COLO668 (cell line): ENCODE measurements at regions not wholly inside any gene's neighbourhood (a gene's known extent, or its start where the extent isn't known, plus 50 kb on each side); places are given as distances from the start of the nearest gene placed in this dataset.
"Not testable (repeated sequence)": the region's sequence is repeated elsewhere in the genome, so short reads cannot be mapped to it uniquely, and the experiment has no call there.

Experiments
- DNase-seq: peaks from one replicate; lab custom pipeline; 2025; ENCODE audit not compliant: unreplicated experiment; lab: John Stamatoyannopoulos, UW

- no peak for DNase-seq
Observed at GRCh38 chr19:30955112-30956104, 393.8 kb downstream of the TSHZ3 start.

GRCh38 chr19:30944276-30944932, 404.8 kb downstream of the TSHZ3 start:
- DNase-seq: not testable (repeated sequence)

- DNase-seq: no peak
Observed at GRCh38 chr19:30943101-30943843, 406.0 kb downstream of the TSHZ3 start.

- no peak for DNase-seq
Observed at GRCh38 chr19:30942636-30943035, 406.6 kb downstream of the TSHZ3 start.

- DNase-seq: no peak
Observed at GRCh38 chr19:30941591-30941990, 407.6 kb downstream of the TSHZ3 start.

GRCh38 chr19:30936276-30936675, 413.0 kb downstream of the TSHZ3 start:
- DNase-seq: no peak

GRCh38 chr19:30935146-30935545, 414.1 kb downstream of the TSHZ3 start:
- no peak for DNase-seq

- DNase-seq: not testable (repeated sequence)
Observed at GRCh38 chr19:30933454-30933853, 415.8 kb downstream of the TSHZ3 start.

GRCh38 chr19:30932854-30933253, 416.4 kb downstream of the TSHZ3 start:
- no peak for DNase-seq

- DNase-seq: no peak
Observed at GRCh38 chr19:30930941-30931706, 418.1 kb downstream of the TSHZ3 start.

- no peak for DNase-seq
Observed at GRCh38 chr19:30927705-30928104, 421.5 kb downstream of the TSHZ3 start.

- no peak for DNase-seq
Observed at GRCh38 chr19:30924670-30925069, 424.6 kb downstream of the TSHZ3 start.

- DNase-seq: no peak
Observed at GRCh38 chr19:30924069-30924636, 425.1 kb downstream of the TSHZ3 start.

GRCh38 chr19:30923621-30924020, 425.6 kb downstream of the TSHZ3 start:
- DNase-seq: no peak

- DNase-seq: no peak
Observed at GRCh38 chr19:30923096-30923495, 426.1 kb downstream of the TSHZ3 start.

- DNase-seq: no peak
Observed at GRCh38 chr19:30920222-30920621, 429.0 kb downstream of the TSHZ3 start.

GRCh38 chr19:30919737-30920136, 429.5 kb downstream of the TSHZ3 start:
- no peak for DNase-seq

GRCh38 chr19:30916238-30916637, 433.0 kb downstream of the TSHZ3 start:
- no peak for DNase-seq

GRCh38 chr19:30911491-30911890, 437.7 kb downstream of the TSHZ3 start:
- DNase-seq: no peak

GRCh38 chr19:30910485-30911240, 438.6 kb downstream of the TSHZ3 start:
- DNase-seq: no peak
